Thoracic aorta (tissue), 2 donors: ENCODE measurements at regions not wholly inside any gene's neighbourhood (a gene's known extent, or its start where the extent isn't known, plus 50 kb on each side); places are given as distances from the start of the nearest gene placed in this dataset.

Source experiments
- ATAC-seq: fragments of 150-250 bp; one replicate; pipeline ENCODE4 v1.8.0; 2017; ENCODE audit warnings: low read depth; ENCODE audit not compliant: insufficient number of reproducible peaks, low FRiP score
- DNase-seq: peaks from one replicate; pipeline ENCODE4 v3.0.0-alpha.2; 2020; ENCODE audit warnings: low spot score
- H3K27ac ChIP-seq, 2 donors: fragments of 200-600 bp; sonication (generic); 1 replicate in 1 of 2; 2 replicates in 1 of 2; pipeline ENCODE4 v1.5.1; 2016; ENCODE audit warnings: mild to moderate bottlenecking in 2 of 2, moderate library complexity in 2 of 2
- H3K27me3 ChIP-seq: fragments of 200-600 bp; sonication (generic); replicated peaks from 2 replicates; pipeline ENCODE4 v1.6.0; 2016; ENCODE audit warnings: mild to moderate bottlenecking; ENCODE audit not compliant: insufficient read depth
- H3K36me3 ChIP-seq: fragments of 200-600 bp; sonication (generic); one replicate; pipeline ENCODE4 v1.5.1; 2016
- H3K4me1 ChIP-seq, 2 donors: fragments of 200-600 bp; sonication (generic); 1 replicate in 1 of 2; 2 replicates in 1 of 2; pipeline versions ENCODE4 v1.5.1 to v1.6.0; 2016; ENCODE audit warnings: low read depth in 2 of 2, mild to moderate bottlenecking in 1 of 2; ENCODE audit not compliant: control insufficient read depth in 1 of 2
- H3K4me3 ChIP-seq: fragments of 200-600 bp; sonication (generic); 2 replicates; pipeline ENCODE4 v1.5.1; 2016; ENCODE audit warnings: mild to moderate bottlenecking
- H3K9me3 ChIP-seq: fragments of 200-600 bp; sonication (generic); 2 replicates; pipeline ENCODE4 v1.5.1; 2016
- CTCF ChIP-seq: fragments of 200-600 bp; sonication (generic); IDR thresholded peaks from one replicate; pipeline ENCODE4 v1.5.1; 2019; ENCODE audit warnings: antibody characterized with exemption

GRCh38 chr2:12151716-12152115 is 405.3 kb downstream of the LPIN1 start:
- H3K4me1 ChIP-seq: peaks cover 0 to 12% of the 10 kb centered on the region in 2 donors
- H3K4me3 ChIP-seq: no peak overlapping the region
- H3K27me3 ChIP-seq: no peaks in the 10 kb centered on the region
- H3K36me3 ChIP-seq: no peaks in the 10 kb centered on the region
- no peak overlapping the region for H3K27ac ChIP-seq
- TF ChIP-seq CTCF: no peak
- DNase-seq (no peak), ATAC-seq (no peak)
- H3K9me3 ChIP-seq: no peaks in the 10 kb centered on the region

- no peaks in the 10 kb centered on the region for H3K36me3 ChIP-seq
- DNase-seq (no peak), ATAC-seq (no peak)
- no peak for TF ChIP-seq CTCF
- peaks cover 0 to 13% of the 10 kb centered on the region in 2 donors for H3K4me1 ChIP-seq
- no peak overlapping the region for H3K4me3 ChIP-seq
- no peaks in the 10 kb centered on the region for H3K9me3 ChIP-seq
- H3K27me3 ChIP-seq: no peaks in the 10 kb centered on the region
- no peak overlapping the region for H3K27ac ChIP-seq
Measured at GRCh38 chr2:12152888-12153287, 406.5 kb downstream of the LPIN1 start.

- Histone ChIP-seq H3K27me3 (no peaks in the 10 kb centered on the region), H3K27ac (peak overlapping the region in 1 of 2 donors; percentile 17), H3K4me3 (no peak overlapping the region), H3K9me3 (no peaks in the 10 kb centered on the region), H3K4me1 (peaks cover 0 to 13% of the 10 kb centered on the region in 2 donors), H3K36me3 (no peaks in the 10 kb centered on the region)
- ATAC-seq (peak; percentile 79), DNase-seq (no peak)
- no peak for TF ChIP-seq CTCF
Measured at GRCh38 chr2:12155303-12156051, 409.0 kb downstream of the LPIN1 start.

- TF ChIP-seq CTCF: no peak
- ATAC-seq (no peak), DNase-seq (no peak)
- no peaks in the 10 kb centered on the region for H3K36me3 ChIP-seq
- H3K9me3 ChIP-seq: no peaks in the 10 kb centered on the region
- peaks cover 0 to 13% of the 10 kb centered on the region in 2 donors for H3K4me1 ChIP-seq
- H3K27me3 ChIP-seq: no peaks in the 10 kb centered on the region
- no peak overlapping the region for H3K27ac ChIP-seq
- no peak overlapping the region for H3K4me3 ChIP-seq
Measured at GRCh38 chr2:12156349-12156748, 409.9 kb downstream of the LPIN1 start.

- H3K36me3 ChIP-seq: no peaks in the 10 kb centered on the region
- H3K4me3 ChIP-seq: no peak overlapping the region
- no peak for TF ChIP-seq CTCF
- H3K27me3 ChIP-seq: no peaks in the 10 kb centered on the region
- ATAC-seq (no peak), DNase-seq (no peak)
- no peak overlapping the region for H3K27ac ChIP-seq
- peaks cover 0 to 8% of the 10 kb centered on the region in 2 donors for H3K4me1 ChIP-seq
- no peaks in the 10 kb centered on the region for H3K9me3 ChIP-seq
Measured at GRCh38 chr2:12161085-12161484, 414.7 kb downstream of the LPIN1 start.
